ENCODE measurements at regions not wholly inside any gene's neighbourhood (a gene's known extent, or its start where the extent isn't known, plus 50 kb on each side); places are given as distances from the start of the nearest gene placed in this dataset.

DNA sequence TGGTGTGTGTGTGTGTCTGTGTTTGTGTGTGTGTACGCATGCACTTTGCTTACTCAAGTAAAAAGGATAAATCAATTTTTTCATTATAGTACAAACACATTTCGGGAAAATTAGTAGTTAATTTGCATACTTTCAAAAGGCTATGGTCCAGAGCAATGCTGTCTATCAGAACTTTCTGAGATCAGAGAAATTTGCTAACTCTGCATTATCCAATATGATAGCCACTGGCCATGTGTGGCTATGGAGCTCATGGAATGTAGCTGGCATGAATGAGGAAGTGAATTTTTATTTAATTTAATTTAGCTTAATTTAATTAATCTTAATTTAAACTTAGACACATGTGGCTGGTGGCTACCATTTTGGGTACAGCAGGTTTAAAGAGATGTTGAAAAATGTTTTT lies 289.6 kb downstream of the MAT2B start:
- no peak for TF ChIP-seq ESRRG (CRISPR knock-in tag; IDR thresholded peaks at IDR 0.05)
- TF ChIP-seq POU6F1 (CRISPR knock-in tag; IDR thresholded peaks at IDR 0.05; ENCODE audit: borderline replicate concordance, low read depth): no peak
- TF ChIP-seq ZNF8 (CRISPR knock-in tag; IDR thresholded peaks at IDR 0.05): no peak
- no peak for TF ChIP-seq ZNF565 (CRISPR knock-in tag; conservative IDR thresholded peaks at IDR 0.05; ENCODE audit: low read depth)
- TF ChIP-seq RARB (CRISPR knock-in tag; IDR thresholded peaks at IDR 0.05): no peak
- no peak for TF ChIP-seq ZFP3 (CRISPR knock-in tag; IDR thresholded peaks at IDR 0.05)
- TF ChIP-seq, protein P1, sequence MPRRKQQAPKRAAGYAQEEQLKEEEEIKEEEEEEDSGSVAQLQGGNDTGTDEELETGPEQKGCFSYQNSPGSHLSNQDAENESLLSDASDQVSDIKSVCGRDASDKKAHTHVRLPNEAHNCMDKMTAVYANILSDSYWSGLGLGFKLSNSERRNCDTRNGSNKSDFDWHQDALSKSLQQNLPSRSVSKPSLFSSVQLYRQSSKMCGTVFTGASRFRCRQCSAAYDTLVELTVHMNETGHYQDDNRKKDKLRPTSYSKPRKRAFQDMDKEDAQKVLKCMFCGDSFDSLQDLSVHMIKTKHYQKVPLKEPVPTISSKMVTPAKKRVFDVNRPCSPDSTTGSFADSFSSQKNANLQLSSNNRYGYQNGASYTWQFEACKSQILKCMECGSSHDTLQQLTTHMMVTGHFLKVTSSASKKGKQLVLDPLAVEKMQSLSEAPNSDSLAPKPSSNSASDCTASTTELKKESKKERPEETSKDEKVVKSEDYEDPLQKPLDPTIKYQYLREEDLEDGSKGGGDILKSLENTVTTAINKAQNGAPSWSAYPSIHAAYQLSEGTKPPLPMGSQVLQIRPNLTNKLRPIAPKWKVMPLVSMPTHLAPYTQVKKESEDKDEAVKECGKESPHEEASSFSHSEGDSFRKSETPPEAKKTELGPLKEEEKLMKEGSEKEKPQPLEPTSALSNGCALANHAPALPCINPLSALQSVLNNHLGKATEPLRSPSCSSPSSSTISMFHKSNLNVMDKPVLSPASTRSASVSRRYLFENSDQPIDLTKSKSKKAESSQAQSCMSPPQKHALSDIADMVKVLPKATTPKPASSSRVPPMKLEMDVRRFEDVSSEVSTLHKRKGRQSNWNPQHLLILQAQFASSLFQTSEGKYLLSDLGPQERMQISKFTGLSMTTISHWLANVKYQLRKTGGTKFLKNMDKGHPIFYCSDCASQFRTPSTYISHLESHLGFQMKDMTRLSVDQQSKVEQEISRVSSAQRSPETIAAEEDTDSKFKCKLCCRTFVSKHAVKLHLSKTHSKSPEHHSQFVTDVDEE (CRISPR knock-in tag; IDR thresholded peaks at IDR 0.05): no peak
- TF ChIP-seq, protein P2, sequence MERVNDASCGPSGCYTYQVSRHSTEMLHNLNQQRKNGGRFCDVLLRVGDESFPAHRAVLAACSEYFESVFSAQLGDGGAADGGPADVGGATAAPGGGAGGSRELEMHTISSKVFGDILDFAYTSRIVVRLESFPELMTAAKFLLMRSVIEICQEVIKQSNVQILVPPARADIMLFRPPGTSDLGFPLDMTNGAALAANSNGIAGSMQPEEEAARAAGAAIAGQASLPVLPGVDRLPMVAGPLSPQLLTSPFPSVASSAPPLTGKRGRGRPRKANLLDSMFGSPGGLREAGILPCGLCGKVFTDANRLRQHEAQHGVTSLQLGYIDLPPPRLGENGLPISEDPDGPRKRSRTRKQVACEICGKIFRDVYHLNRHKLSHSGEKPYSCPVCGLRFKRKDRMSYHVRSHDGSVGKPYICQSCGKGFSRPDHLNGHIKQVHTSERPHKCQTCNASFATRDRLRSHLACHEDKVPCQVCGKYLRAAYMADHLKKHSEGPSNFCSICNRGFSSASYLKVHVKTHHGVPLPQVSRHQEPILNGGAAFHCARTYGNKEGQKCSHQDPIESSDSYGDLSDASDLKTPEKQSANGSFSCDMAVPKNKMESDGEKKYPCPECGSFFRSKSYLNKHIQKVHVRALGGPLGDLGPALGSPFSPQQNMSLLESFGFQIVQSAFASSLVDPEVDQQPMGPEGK (CRISPR knock-in tag; IDR thresholded peaks at IDR 0.05; ENCODE audit: borderline replicate concordance): no peak
- TF ChIP-seq BACH2 (CRISPR knock-in tag; IDR thresholded peaks at IDR 0.05; ENCODE audit: borderline replicate concordance): no peak
- TF ChIP-seq ARNTL (CRISPR knock-in tag; IDR thresholded peaks at IDR 0.05; ENCODE audit: borderline replicate concordance, low read depth): no peak

Data from SK-N-SH treated with all-trans-retinoic acid at 6 μM for 48 hours (cell line).